HG02759 (cell line): ENCODE measurements at regions not wholly inside any gene's neighbourhood (a gene's known extent, or its start where the extent isn't known, plus 50 kb on each side); places are given as distances from the start of the nearest gene placed in this dataset.
"Not testable (repeated sequence)": the region's sequence is repeated elsewhere in the genome, so short reads cannot be mapped to it uniquely, and the experiment has no call there.

Experiments used
- ATAC-seq: cut with Tn5 transposase; IDR thresholded peaks from one replicate; pipeline ENCODE4 v1.9.1; 2021; ENCODE audit warnings: mild to moderate bottlenecking, moderate library complexity; ENCODE audit not compliant: unreplicated experiment

- ATAC-seq = no peak
Measured at GRCh38 chr4:43411226-43411625, 518.7 kb downstream of the GRXCR1 start.

GRCh38 chr4:43423276-43423675 lies 530.8 kb downstream of the GRXCR1 start:
- no peak for ATAC-seq

- no peak for ATAC-seq
Measured at GRCh38 chr4:43425206-43425605, 532.7 kb downstream of the GRXCR1 start.

GRCh38 chr4:43435291-43435690 lies 542.8 kb downstream of the GRXCR1 start:
- ATAC-seq = no peak

GRCh38 chr4:43452948-43453347 lies 560.4 kb downstream of the GRXCR1 start:
- no peak for ATAC-seq

GRCh38 chr4:43456383-43456782 lies 563.9 kb downstream of the GRXCR1 start:
- no peak for ATAC-seq

GRCh38 chr4:43457866-43458265 lies 565.4 kb downstream of the GRXCR1 start:
- ATAC-seq = no peak

GRCh38 chr4:43458293-43458692 lies 565.8 kb downstream of the GRXCR1 start:
- no peak for ATAC-seq

GRCh38 chr4:43471950-43472349 lies 579.4 kb downstream of the GRXCR1 start:
- ATAC-seq = no peak

- no peak for ATAC-seq
Measured at GRCh38 chr4:43481526-43481925, 589.0 kb downstream of the GRXCR1 start.

- no peak for ATAC-seq
Measured at GRCh38 chr4:43485196-43485595, 592.7 kb downstream of the GRXCR1 start.

- ATAC-seq = no peak
Measured at GRCh38 chr4:43496188-43496587, 603.7 kb downstream of the GRXCR1 start.

- ATAC-seq = no peak
Measured at GRCh38 chr4:43496602-43497001, 604.1 kb downstream of the GRXCR1 start.

- not testable (repeated sequence) for ATAC-seq
Measured at GRCh38 chr4:43505823-43506222, 613.3 kb downstream of the GRXCR1 start.

GRCh38 chr4:43512253-43512652 lies 619.7 kb downstream of the GRXCR1 start:
- no peak for ATAC-seq

- no peak for ATAC-seq
Measured at GRCh38 chr4:43525646-43526045, 633.1 kb downstream of the GRXCR1 start.

GRCh38 chr4:43547561-43547960 lies 655.0 kb downstream of the GRXCR1 start:
- no peak for ATAC-seq

GRCh38 chr4:43550981-43551627 lies 658.6 kb downstream of the GRXCR1 start:
- ATAC-seq = no peak

GRCh38 chr4:43556262-43556661 lies 663.7 kb downstream of the GRXCR1 start:
- no peak for ATAC-seq

GRCh38 chr4:43560047-43560446 lies 667.5 kb downstream of the GRXCR1 start:
- no peak for ATAC-seq

GRCh38 chr4:43564107-43564506 lies 671.6 kb downstream of the GRXCR1 start:
- no peak for ATAC-seq

- no peak for ATAC-seq
Measured at GRCh38 chr4:43564591-43564990, 672.1 kb downstream of the GRXCR1 start.

- ATAC-seq = no peak
Measured at GRCh38 chr4:43567644-43568043, 675.1 kb downstream of the GRXCR1 start.
